ENCODE measurements at regions not wholly inside any gene's neighbourhood (a gene's known extent, or its start where the extent isn't known, plus 50 kb on each side); places are given as distances from the start of the nearest gene placed in this dataset.
"Not testable (repeated sequence)": the region's sequence is repeated elsewhere in the genome, so short reads cannot be mapped to it uniquely, and the experiment has no call there.

GRCh38 chr13:76659074-76659473, 227.1 kb downstream of the KCTD12 start:
- not testable (repeated sequence) for DNase-seq (ENCODE audit: low spot score)

- no peak for DNase-seq (ENCODE audit: low spot score)
Measured at GRCh38 chr13:76656500-76656899, 229.7 kb downstream of the KCTD12 start.

DNA sequence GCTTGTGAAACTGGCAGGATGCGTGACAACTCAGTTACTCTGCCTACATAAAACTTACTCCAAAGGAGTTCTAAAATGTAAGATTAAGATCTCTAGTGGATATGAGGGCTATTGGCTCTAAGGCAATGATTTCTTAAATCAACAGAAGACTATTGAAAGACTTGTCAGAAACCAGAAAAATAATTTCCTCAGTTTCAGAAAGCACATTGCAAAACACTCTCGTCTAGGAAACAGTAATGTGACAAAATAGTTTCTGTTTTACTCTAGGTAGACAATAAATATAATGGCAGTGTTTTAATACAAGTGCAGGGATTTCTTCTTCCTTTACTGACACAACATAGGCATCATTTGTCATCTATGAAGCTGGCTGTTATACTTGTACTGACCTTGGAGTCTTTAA, 230.1 kb downstream of the KCTD12 start:
- DNase-seq (ENCODE audit: low spot score), result no peak

DNA sequence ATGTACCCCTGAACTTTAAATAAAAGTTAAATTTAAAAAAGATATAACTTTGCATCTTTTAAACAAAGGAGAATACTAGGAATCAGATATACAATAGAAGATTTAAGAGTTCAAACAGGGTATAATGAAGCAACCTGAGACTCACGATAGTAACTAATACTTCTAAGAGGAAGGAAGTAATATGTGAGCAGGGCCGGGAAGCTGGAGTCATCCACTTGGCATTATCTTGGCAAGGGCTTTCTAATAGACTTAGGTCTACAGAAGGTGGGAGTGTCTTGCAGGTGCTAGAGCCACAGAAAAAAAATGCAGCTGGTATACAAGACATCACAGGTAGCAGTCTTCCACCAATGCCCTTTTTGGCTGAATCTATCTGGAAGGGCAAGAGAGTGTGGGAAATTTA, 231.9 kb downstream of the KCTD12 start:
- DNase-seq (ENCODE audit: low spot score), result no peak

GRCh38 chr13:76651286-76651685, 234.9 kb downstream of the KCTD12 start:
- no peak for DNase-seq (ENCODE audit: low spot score)

GRCh38 chr13:76647550-76647949, 238.7 kb downstream of the KCTD12 start:
- DNase-seq (ENCODE audit: low spot score), result peak; percentile 7

GRCh38 chr13:76646946-76647345, 239.3 kb downstream of the KCTD12 start:
- no peak for DNase-seq (ENCODE audit: low spot score)

GRCh38 chr13:76645632-76646031, 240.6 kb downstream of the KCTD12 start:
- no peak for DNase-seq (ENCODE audit: low spot score)

DNA sequence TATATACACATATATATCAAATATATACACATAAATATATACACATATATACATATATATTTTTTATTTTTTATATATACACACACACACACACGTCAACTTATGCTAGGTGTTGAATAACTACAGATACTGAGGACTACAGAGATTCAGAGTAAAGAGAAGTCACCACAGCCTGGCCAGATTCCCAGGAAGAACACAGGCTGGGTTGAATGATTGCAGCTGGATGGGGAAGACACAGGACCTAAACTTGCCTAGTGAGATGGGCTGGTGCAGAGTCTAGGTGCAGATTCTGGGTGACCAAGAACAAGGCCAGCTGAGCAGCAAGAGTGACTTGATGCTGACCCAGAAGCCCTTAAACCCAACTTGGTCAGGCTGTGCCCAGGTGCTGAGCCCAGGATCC, 241.3 kb downstream of the KCTD12 start:
- no peak for DNase-seq (ENCODE audit: low spot score)

GRCh38 chr13:76643596-76643995, 242.6 kb downstream of the KCTD12 start:
- DNase-seq (ENCODE audit: low spot score), result no peak

DNA sequence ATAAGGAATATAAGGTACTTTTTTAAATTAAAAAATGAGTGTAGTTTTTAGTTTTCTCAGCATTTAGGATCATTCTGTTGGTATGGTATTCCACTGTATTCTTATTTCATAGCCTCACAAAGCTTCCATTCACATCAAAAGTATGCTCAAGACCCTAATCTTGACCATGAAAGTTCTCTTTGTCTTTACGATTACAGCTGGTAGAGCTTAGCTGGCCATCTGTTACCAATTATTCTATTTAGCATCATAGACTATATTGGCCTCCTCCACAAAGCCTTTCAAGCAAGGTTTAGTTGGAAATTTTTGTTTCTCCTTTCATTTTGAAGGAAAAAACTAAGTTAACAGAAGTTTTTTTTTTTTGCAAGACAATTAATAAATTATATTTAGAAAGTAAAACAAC, 245.1 kb downstream of the KCTD12 start:
- DNase-seq (ENCODE audit: low spot score), result no peak

DNA sequence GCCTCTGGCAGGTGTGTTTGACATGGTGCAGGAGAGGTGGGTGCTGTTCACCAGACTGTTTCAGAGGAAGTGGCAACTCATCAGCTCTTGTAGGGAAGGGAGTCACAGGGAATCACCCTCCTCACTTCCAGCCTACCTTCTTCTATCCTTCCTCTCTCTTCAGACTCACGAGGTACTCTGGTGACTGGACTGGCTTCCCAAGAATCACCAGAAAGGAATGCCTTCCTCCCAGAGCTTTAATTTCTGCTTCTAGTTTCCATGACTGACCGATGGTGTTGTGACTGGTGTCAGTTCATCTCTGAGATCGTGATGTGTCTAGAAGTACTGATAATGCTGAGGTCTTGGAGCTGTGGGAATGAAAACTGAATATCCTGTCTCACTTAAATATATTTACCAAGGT, 247.3 kb downstream of the KCTD12 start:
- DNase-seq (ENCODE audit: low spot score), result no peak

DNA sequence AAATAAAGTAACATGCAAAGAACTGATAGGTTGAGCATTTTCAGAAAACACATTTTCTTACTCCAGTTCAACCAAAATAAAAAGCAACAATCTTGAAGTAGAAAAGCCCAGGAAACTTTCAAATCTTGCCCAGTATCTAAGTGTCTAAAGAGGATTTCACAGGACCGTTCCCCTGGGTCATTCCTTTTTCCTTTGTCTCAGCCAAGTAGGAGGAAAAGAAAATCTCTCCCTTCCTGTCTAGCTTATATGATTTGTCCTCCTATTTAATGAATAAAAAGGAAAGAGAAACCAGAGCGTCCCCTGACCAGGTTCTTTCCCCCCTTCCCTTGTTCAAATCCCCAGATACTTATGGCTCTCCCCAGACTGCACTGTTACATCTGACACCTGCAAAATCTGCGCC, 248.0 kb downstream of the KCTD12 start:
- no peak for DNase-seq (ENCODE audit: low spot score)

DNA sequence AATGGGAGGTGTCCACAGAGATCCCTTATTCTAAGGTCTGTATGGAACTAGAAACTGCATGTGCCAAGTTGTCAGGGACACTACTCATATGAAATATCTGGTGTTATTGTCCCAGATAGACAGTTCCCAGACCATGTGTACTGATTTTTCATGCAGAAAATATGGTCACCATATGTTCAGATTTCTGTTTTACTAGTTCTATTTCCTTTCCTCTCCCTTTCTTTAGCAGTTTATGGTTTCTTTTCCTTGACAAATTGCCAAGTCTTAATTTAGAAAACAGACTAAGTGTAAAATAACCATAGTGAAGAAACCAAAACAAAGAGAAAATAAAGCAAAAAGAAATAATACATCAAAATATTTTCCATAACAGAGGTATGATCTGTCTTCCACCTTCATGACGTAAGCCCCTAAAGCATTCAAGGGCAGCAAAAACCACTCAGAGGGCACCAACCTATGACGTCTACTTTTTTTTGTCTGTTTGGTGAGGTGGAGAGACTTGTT, 248.5 kb downstream of the KCTD12 start:
- DNase-seq (ENCODE audit: low spot score), result no peak

DNA sequence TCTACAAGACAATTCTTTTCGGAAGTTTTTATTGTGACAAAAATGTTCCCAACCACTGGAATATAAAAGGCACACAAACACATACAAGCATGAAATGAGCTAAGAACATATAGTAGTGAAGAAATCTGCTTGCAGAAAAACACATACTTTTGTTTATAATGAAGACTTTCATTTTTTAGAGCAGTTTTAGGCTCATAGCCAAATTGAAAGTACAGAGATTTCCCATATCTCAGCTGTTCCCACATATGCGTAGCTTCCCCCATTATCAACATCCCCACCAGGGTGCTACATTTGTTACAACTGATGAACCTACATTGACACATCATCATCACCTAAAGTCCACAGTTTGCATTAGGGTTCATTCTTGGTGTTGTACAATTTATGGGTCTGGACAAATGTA, 249.4 kb downstream of the KCTD12 start:
- no peak for DNase-seq (ENCODE audit: low spot score)

DNA sequence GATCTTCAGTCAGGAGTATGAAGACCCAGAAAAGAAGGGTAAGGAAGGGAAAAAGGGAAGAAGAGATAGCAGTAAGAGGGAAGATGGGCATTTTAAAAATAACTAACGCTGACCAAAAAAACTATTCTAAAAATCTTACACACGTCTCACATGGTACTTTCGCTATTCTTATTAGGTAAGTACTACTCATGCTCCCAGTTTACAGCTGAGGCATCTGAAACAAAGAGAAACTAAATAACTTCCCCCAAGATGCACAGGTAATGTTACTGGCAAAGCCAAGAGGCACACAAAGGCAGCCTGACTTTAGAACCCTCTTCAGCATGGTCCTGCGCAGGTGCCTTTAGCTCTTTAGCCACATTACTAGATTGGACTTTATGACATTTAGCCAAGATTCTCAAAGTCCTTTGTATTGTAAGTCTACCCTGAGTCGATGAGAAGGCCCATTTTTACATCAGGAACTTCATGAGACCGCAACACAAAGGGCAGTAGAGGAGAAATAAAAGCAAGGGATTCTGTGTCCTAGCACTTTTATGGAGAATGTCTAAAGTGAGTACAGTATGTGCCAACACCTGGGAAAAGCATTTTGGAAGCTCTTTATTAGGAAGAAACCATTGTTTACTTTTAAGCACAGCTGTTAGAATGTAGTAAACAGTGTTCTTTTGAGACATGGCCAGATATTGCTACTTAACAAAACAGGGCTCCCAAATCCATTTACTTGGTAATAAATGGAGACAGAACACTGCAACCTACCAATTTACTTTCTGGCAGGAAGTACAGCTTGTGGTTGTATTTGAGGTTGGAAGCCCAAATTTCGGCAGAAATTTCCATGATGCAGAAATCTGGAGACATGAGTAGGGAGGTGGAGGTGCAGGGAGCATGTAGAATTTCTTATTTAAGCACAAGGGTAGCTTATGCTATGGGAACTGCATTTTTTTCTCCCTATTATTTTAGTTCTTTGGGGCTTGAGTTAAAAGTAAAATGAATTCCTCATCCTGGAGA, 250.7 kb downstream of the KCTD12 start:
- DNase-seq (ENCODE audit: low spot score), result no peak

DNA sequence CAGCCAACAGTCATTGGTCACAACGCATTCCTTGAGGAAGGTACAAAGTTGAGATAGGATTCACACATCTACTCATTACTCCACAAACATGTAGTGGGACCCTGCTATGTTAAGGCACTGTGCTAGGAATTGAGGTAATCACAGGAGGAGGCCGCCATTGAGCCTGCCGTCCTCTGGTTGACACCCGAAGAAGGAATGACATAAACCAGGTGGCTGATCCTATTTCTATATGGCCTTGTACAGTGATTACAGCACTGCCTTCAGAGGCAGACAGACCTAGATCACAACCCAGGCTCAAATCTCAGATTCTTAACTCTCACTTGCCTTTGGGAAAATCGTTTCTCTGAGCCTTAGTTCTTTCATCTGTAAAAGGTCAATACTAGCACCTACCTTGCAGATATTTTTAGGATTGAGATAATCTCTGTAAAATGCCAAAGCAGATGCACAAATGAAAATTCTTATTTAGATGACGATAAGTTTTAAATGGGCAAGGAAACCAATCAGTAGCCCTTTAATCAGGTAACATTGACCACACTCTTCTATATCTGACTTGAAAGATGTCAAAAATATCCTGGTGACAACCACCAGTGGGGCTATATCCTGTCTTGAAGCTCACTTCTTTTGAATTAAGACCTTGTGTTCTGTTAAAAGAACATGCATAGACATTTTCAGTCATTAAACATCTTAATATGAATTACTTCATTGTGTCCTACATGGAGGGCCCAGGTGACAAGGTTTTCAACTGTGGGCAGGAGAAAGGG, 251.6 kb downstream of the KCTD12 start:
- no peak for DNase-seq (ENCODE audit: low spot score)

GRCh38 chr13:76632401-76633044, 253.7 kb downstream of the KCTD12 start:
- no peak for DNase-seq (ENCODE audit: low spot score)

GRCh38 chr13:76630629-76631230, 255.5 kb downstream of the KCTD12 start:
- DNase-seq (ENCODE audit: low spot score), result no peak

- no peak for DNase-seq (ENCODE audit: low spot score)
Measured at GRCh38 chr13:76622315-76623040, 263.7 kb downstream of the KCTD12 start.

DNA sequence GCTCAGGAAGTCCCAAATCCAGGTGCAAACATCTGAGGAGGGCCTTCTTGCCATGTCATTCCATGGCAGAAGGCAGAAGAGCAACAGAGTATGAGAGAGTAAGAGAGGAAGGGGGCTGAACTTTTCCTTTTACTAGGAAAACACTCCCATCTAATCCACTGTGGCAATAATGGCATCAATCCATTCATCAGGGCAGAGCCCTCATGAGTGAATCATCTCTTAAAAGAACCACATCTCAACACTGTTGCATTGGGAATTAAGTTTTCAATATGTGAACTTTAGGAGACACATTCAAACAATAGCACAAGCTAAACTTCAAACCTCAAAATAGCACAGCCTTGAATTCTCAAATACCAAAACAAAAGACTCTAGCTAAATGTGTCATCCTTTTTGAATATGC, 264.5 kb downstream of the KCTD12 start:
- DNase-seq (ENCODE audit: low spot score), result no peak

Data from H4 (cell line).